HEK293T (cell line): ENCODE measurements at regions not wholly inside any gene's neighbourhood (a gene's known extent, or its start where the extent isn't known, plus 50 kb on each side); places are given as distances from the start of the nearest gene placed in this dataset.
"Not testable (repeated sequence)": the region's sequence is repeated elsewhere in the genome, so short reads cannot be mapped to it uniquely, and the experiment has no call there.

Experiments
- CTCF ChIA-PET: fragments of 350-600 bp; formaldehyde crosslinking; extraction: SDS; loops from one replicate; lab custom pipeline; 2021; ENCODE audit warnings: antibody characterized with exemption, inconsistent platforms; lab: Yijun Ruan, JAX
- POLR2A ChIA-PET: fragments of 350-600 bp; formaldehyde crosslinking; extraction: SDS; loops from one replicate; lab custom pipeline; 2020; ENCODE audit warnings: antibody characterized with exemption, inconsistent platforms; lab: Yijun Ruan, JAX
- DNase-seq: peaks from one replicate; pipeline ENCODE4 v3.0.0; 2012; ENCODE audit warnings: mixed read lengths; ENCODE audit errors: extremely low spot score

GRCh38 chr21:6363591-6363990 is 4157.8 kb upstream of the TPTE start:
- CTCF ChIA-PET, DNase-seq: not testable (repeated sequence)
- POLR2A ChIA-PET: interaction anchor here (2.4 kb wide), 1 partner anchor 8 kb away, joined by 7 read pairs; no protein-coding TSS in a partner anchor

- POLR2A ChIA-PET, CTCF ChIA-PET: not testable (repeated sequence)
These were observed 4152.6 kb upstream of the TPTE start for GRCh38 chr21:6368824-6369223.

GRCh38 chr21:6373253-6373652 is 4148.1 kb upstream of the TPTE start:
- DNase-seq, CTCF ChIA-PET, POLR2A ChIA-PET: not testable (repeated sequence)

More at GRCh38 chr21:6368824-6369223, 4152.6 kb upstream of the TPTE start:
- DNase-seq: not testable (repeated sequence)

GRCh38 chr21:6374232-6374631 is 4147.2 kb upstream of the TPTE start:
- DNase-seq, CTCF ChIA-PET, POLR2A ChIA-PET: not testable (repeated sequence)

- CTCF ChIA-PET, POLR2A ChIA-PET, DNase-seq: not testable (repeated sequence)
These were observed 4146.5 kb upstream of the TPTE start for GRCh38 chr21:6374926-6375325.

GRCh38 chr21:6375776-6376175 is 4145.6 kb upstream of the TPTE start:
- CTCF ChIA-PET, POLR2A ChIA-PET: not testable (repeated sequence)

GRCh38 chr21:6376321-6377070 is 4144.9 kb upstream of the TPTE start:
- POLR2A ChIA-PET, DNase-seq, CTCF ChIA-PET: not testable (repeated sequence)

More at GRCh38 chr21:6375776-6376175, 4145.6 kb upstream of the TPTE start:
- DNase-seq: not testable (repeated sequence)
